SH-SY5Y (cell line): ENCODE measurements at regions not wholly inside any gene's neighbourhood (a gene's known extent, or its start where the extent isn't known, plus 50 kb on each side); places are given as distances from the start of the nearest gene placed in this dataset.

ENCODE experiments used
- GATA2 ChIP-seq: IDR thresholded peaks from 2 replicates; pipeline ENCODE4 v1.6.1; 2011; ENCODE audit warnings: mild to moderate bottlenecking, low read depth, low read length
- GATA3 ChIP-seq: IDR thresholded peaks from 2 replicates; pipeline ENCODE4 v1.6.1; 2011; ENCODE audit warnings: low read depth, mild to moderate bottlenecking, low read length, moderate library complexity

DNA sequence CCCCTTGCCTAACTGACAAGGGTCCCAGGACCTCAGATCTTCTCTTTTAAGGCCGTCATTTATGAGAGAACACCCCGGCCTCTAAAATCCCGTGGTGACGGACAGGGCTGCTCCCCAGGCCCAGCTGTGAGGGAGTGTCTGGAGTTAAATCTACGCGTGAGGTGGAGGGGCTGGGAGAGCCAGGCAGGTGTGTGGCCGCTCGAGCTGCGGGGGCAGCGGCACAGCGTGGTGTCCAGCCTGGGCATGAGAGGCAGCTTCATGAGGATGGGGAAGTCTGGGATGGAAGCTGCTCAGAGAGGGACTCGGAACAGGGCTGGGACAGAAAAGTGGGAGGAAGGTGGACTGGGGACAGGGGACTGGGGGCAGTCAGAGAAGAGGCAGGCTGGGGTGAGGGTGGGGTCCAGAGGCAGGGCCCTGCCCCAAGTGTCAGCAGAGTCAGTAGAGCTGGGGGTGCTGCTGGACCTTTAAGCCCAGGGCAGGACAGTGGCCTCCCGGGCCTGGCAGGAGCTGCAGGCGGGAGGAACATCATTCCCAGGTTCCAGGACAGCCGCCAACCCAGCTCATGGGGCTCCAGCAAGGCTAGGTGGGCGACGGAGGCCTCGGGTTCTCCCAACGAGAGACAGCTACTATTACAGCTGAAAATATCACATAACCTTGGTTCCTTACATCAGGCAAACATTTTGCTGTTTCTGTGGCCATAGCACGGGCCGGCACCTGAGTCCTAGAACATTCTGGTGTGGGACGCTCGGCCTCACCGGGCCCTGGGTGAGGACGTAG lies 55.2 kb downstream of the JAKMIP3 start:
- TF ChIP-seq GATA3 = no peak
- no peak for TF ChIP-seq GATA2
